GM19240 (cell line): ENCODE measurements at regions not wholly inside any gene's neighbourhood (a gene's known extent, or its start where the extent isn't known, plus 50 kb on each side); places are given as distances from the start of the nearest gene placed in this dataset.
A peak's percentile ranks its signal among the peaks of the same experiment; 100 is the strongest.

ENCODE experiments used
- DNase-seq: peaks from one replicate; pipeline ENCODE4 v3.0.0; 2011; ENCODE audit warnings: low spot score; ENCODE audit not compliant: insufficient read length

GRCh38 chr5:71864730-71865601 lies 145.9 kb downstream of the CARTPT start:
- DNase-seq: no peak

DNA sequence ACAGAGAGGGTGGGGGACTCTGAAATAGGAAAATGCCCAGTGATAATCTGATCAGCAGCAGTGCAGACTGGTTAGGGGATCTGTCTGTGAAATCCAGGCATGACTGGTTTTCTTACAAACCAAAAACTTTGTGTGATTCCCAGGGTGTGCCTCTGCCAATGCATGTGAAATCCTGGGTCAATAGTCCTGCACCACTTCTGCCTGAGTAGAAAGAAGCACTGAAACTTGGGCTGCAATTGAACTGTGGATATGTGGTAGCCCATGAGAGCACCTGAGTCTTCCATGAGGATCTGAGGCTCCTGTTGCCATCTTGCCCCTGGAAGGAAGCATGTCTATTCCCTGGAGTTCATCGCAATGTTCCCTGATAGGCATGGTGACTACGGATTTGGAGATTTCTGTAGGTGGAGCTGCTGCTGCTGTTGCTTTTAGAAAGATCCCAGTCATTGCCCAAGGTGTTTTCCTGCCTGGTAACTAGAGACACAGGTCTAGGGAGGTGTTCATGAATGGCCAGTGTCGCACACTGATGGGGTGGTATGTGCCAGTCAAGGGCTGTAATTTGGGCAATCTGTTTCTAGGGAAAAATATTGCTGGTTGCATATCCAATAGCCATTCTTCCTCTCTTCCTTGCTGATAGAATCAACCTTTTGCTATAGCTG lies 146.7 kb downstream of the CARTPT start:
- DNase-seq: no peak

GRCh38 chr5:71872311-71872864 lies 153.3 kb downstream of the CARTPT start:
- DNase-seq: no peak

DNA sequence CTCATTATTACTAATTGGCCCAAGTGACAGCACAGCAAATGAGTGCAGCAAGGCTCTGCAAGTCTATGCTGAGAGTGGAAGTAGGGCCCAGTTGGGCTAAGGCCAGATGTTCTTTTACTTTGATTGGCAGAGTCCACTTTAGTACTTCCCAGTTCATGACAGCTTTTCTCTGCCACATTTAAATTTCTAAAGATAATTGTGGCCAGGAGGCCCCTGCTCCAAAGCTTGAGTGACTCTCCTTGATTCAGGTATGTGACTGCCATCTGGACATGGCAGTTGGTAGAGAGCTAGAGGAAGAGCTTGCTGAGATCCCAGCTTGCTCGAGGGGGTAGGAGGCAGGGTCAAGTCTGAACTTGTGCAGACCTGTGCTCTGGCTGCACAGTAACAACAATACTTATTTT lies 154.1 kb downstream of the CARTPT start:
- no peak for DNase-seq

DNA sequence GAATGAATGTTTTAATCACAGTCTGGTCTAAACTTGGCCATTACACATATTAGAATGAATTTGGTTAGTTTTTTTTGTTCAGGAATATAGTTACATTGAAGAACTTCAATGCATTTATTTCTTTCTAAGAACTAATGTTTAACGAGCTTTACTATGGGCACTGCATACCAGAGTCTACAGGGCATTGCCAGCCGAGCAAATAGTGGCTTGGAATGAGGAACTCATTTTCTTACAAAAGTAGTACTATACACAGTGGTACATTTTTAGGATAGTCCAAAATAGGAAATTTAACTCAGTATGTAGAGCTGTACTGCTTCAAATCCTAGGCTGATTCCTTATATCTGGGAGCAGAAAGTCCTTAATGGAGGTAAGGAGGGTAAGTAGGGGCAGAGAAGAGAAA lies 155.4 kb downstream of the CARTPT start:
- no peak for DNase-seq

- DNase-seq: no peak
These were observed 158.4 kb downstream of the CARTPT start for GRCh38 chr5:71877511-71877910.

GRCh38 chr5:71880536-71880935 lies 161.5 kb downstream of the CARTPT start:
- no peak for DNase-seq

GRCh38 chr5:71882826-71883741 lies 164.0 kb downstream of the CARTPT start:
- DNase-seq: no peak

- no peak for DNase-seq
These were observed 164.6 kb downstream of the CARTPT start for GRCh38 chr5:71883742-71884103.

GRCh38 chr5:71884926-71885325 lies 165.9 kb downstream of the CARTPT start:
- no peak for DNase-seq

- no peak for DNase-seq
These were observed 167.3 kb downstream of the CARTPT start for GRCh38 chr5:71886406-71886805.

GRCh38 chr5:71887680-71888079 lies 168.6 kb downstream of the CARTPT start:
- DNase-seq: peak; percentile 58

- no peak for DNase-seq
These were observed 172.3 kb downstream of the CARTPT start for GRCh38 chr5:71891406-71891805.

- DNase-seq: no peak
These were observed 172.8 kb downstream of the CARTPT start for GRCh38 chr5:71891856-71892255.

GRCh38 chr5:71892641-71893365 lies 173.7 kb downstream of the CARTPT start:
- no peak for DNase-seq

DNA sequence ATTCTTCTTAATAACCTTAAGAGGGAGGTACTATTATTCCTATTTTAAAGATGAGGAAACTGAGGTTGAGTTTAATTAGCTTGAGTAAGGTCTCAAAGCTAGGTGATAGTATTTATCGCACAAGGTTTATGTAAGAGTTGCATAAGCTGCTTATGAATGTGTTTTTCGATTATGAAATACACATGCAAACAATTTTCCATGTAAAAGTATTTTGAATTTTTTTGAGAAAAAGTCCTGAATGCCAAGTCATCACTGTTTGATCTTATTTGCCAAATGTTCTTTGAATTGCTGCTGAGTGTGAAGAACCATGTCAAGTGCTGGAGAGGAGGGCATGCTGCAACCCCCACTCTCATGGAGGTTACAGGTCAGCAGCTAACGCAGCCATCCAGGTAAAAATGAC lies 174.4 kb downstream of the CARTPT start:
- no peak for DNase-seq

DNA sequence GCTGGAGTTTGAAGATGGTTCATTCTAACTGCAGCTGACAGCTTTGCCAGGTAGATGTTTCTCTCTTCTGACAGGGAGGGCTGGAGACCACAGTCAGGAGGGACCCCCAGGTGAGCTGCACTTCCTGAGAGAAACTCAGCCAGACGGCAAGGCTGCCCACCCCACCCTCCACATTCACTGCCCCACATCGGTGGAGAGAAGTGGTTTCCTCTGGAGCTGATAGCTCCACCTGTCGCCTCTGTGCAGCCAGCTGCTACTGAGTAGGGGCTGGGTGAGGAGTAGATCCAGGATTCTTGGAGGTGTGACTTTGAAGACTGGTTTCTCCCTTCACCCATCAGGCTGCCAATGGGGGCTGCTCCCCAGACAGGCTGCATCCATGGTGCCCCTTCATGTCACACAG lies 175.0 kb downstream of the CARTPT start:
- no peak for DNase-seq

- no peak for DNase-seq
These were observed 176.5 kb downstream of the CARTPT start for GRCh38 chr5:71895546-71895945.

GRCh38 chr5:71899865-71900342 lies 180.8 kb downstream of the CARTPT start:
- no peak for DNase-seq

DNA sequence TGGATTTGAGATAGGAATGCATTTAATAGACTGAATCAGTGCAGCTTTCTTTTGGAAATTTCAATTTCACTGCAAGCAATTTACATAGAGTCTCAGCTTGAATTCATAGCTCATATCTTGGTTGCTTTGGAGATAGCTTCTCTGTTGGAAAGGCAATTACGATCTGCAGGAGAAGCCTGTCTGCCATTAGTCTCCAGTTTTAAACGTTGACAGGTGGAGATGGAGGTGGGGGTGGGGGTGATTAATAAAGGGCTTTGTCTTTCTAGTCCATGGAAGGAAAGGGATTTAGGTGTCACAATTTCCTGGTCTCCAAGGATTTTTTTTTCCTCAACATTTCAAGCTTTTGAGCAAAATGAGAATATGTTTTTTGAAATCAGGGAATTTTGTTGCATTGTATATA lies 184.7 kb downstream of the CARTPT start:
- no peak for DNase-seq

DNA sequence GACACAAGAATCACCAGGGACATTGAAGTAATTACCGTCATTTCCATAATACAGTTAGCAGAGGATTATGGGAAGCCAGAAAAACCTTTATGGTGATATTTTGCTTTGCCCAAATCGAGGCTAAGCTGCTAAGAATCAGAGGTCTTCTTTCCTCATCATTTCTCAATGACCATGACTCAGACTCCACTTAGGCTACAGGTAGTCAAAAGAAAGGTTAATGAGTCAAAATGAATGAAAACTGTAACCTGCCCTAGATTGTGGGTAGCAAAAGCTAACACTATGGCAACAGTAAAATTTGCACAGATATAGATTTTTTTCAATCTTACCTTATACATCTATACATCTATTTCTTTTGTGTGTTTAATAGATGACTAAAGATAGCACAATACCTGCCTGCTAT lies 185.8 kb downstream of the CARTPT start:
- DNase-seq: no peak
